Endodermal cell (in vitro differentiated cells): ENCODE measurements at regions not wholly inside any gene's neighbourhood (a gene's known extent, or its start where the extent isn't known, plus 50 kb on each side); places are given as distances from the start of the nearest gene placed in this dataset.

ENCODE experiments used
- DNase-seq: peaks from one replicate; pipeline ENCODE4 v3.0.0-alpha.2; 2017
- H3K27ac ChIP-seq: 2 replicates; pipeline ENCODE4 v1.5.1; 2013; ENCODE audit warnings: mild to moderate bottlenecking, low read depth, low read length, moderate library complexity
- H3K27me3 ChIP-seq: 2 replicates; pipeline ENCODE4 v1.6.1; 2013; ENCODE audit warnings: mild to moderate bottlenecking, low read length, moderate library complexity; ENCODE audit not compliant: insufficient read depth, control insufficient read depth, poor library complexity, severe bottlenecking
- H3K36me3 ChIP-seq: 2 replicates; pipeline ENCODE4 v1.7.0; 2013; ENCODE audit warnings: mild to moderate bottlenecking, low read length, moderate library complexity; ENCODE audit not compliant: control insufficient read depth, insufficient read depth
- H3K4me1 ChIP-seq: one replicate; pipeline ENCODE4 v1.7.0; 2013; ENCODE audit warnings: low read length; ENCODE audit not compliant: control insufficient read depth, insufficient read depth
- H3K4me3 ChIP-seq: 2 replicates; pipeline ENCODE4 v1.5.1; 2013; ENCODE audit warnings: mild to moderate bottlenecking, low read length, moderate library complexity
- H3K9ac ChIP-seq: 2 replicates; pipeline ENCODE4 v1.6.1; 2013; ENCODE audit warnings: mild to moderate bottlenecking, low read length, moderate library complexity; ENCODE audit not compliant: poor library complexity, severe bottlenecking; ENCODE audit errors: extremely low read depth
- H3K9me3 ChIP-seq: 2 replicates; pipeline ENCODE4 v1.6.1; 2013; ENCODE audit warnings: mild to moderate bottlenecking, low read length, moderate library complexity; ENCODE audit not compliant: control insufficient read depth
- H3K27ac Mint-ChIP-seq: 2 replicates; pipeline ENCODE4 v1.8.0; 2020; ENCODE audit warnings: mixed read lengths
- H3K27me3 Mint-ChIP-seq: 2 replicates; pipeline ENCODE4 v1.8.0; 2021; ENCODE audit warnings: mild to moderate bottlenecking, mixed read lengths; ENCODE audit not compliant: insufficient read depth
- H3K36me3 Mint-ChIP-seq: 2 replicates; pipeline ENCODE4 v1.8.0; 2020; ENCODE audit warnings: low read depth, mixed read lengths
- H3K4me1 Mint-ChIP-seq: 2 replicates; pipeline ENCODE4 v1.8.0; 2020; ENCODE audit warnings: mixed read lengths
- H3K4me3 Mint-ChIP-seq: 2 replicates; pipeline ENCODE4 v1.8.0; 2020; ENCODE audit warnings: mild to moderate bottlenecking, moderate library complexity, mixed read lengths
- H3K9me3 Mint-ChIP-seq: 2 replicates; pipeline ENCODE4 v1.8.0; 2020; ENCODE audit warnings: mild to moderate bottlenecking, mixed read lengths
- CTCF ChIP-seq: fragments of 200-600 bp; sonication (generic); conservative IDR thresholded peaks from 2 replicates; pipeline ENCODE4 v1.5.0; 2021; ENCODE audit warnings: antibody characterized with exemption, mild to moderate bottlenecking
- WGBS, 2 experiments: methylation state at CpG; one replicate each; pipeline versions ENCODE4 v1.1.5 to v1.1.7; 2013; ENCODE audit warnings: missing lambda C conversion rate in 2 of 2, mixed read lengths in 1 of 2; ENCODE audit not compliant: insufficient coverage in 1 of 2, insufficient read length in 1 of 2; 5-methylcytosine and 5-hydroxymethylcytosine counted together

GRCh38 chr2:107338571-107338970 is 452.6 kb upstream of the ST6GAL2 start:
- H3K36me3 ChIP-seq, result no peaks in the 10 kb centered on the region
- no peaks in the 10 kb centered on the region for H3K9me3 ChIP-seq
- Mint-ChIP-seq H3K4me1 (no peaks in the 10 kb centered on the region), H3K27ac (no peak overlapping the region), H3K4me3 (no peak overlapping the region), H3K9me3 (peaks cover 7% of the 10 kb centered on the region), H3K36me3 (no peaks in the 10 kb centered on the region), H3K27me3 (no peaks in the 10 kb centered on the region)
- H3K4me1 ChIP-seq, result no peaks in the 10 kb centered on the region
- no peak overlapping the region for H3K9ac ChIP-seq
- H3K27ac ChIP-seq, result no peak overlapping the region
- H3K4me3 ChIP-seq, result no peak overlapping the region
- H3K27me3 ChIP-seq, result no peaks in the 10 kb centered on the region
- TF ChIP-seq CTCF, result no peak
- DNase-seq, result no peak
- 74 to 90% methylated on average over 2 to 6 of the region's 6 CpGs for WGBS, 2 experiments

DNA sequence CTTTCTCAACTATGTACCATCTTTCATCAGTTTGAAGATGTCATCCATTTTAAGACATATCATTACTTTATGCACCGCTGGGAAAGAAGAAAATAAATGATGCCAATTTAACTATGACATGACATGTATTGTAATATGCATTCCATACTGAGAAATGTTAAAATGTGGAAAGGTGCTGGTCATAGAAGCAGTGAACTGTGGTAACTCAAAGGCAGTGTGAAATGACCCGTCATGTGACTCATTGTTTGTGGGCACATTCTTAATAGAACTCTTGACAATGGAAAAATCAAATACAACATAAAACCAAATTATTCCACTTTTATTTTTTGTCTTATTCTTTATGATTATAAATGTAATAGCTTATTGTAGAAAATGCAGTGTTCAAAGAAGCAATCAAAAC is 455.0 kb upstream of the ST6GAL2 start:
- Histone ChIP-seq H3K27ac (no peak overlapping the region), H3K9ac (no peak overlapping the region), H3K27me3 (no peaks in the 10 kb centered on the region), H3K36me3 (no peaks in the 10 kb centered on the region), H3K4me3 (no peak overlapping the region), H3K9me3 (no peaks in the 10 kb centered on the region), H3K4me1 (no peaks in the 10 kb centered on the region)
- no peaks in the 10 kb centered on the region for H3K27me3 Mint-ChIP-seq
- DNase-seq, result no peak
- no peak overlapping the region for H3K27ac Mint-ChIP-seq
- no peaks in the 10 kb centered on the region for H3K36me3 Mint-ChIP-seq
- whole genome bisulfite sequencing, 2 experiments, result 97% methylated on average over 2 of the region's 2 CpGs; no CpG with 5 or more reads in 1 of the 2 experiments
- peaks cover 7% of the 10 kb centered on the region for H3K9me3 Mint-ChIP-seq
- H3K4me1 Mint-ChIP-seq, result no peaks in the 10 kb centered on the region
- TF ChIP-seq CTCF, result no peak
- H3K4me3 Mint-ChIP-seq, result no peak overlapping the region

- H3K27ac ChIP-seq, result no peak overlapping the region
- H3K9me3 ChIP-seq, result peaks cover 7% of the 10 kb centered on the region
- Mint-ChIP-seq H3K4me3 (no peak overlapping the region), H3K27me3 (no peaks in the 10 kb centered on the region), H3K36me3 (no peaks in the 10 kb centered on the region), H3K9me3 (peaks cover 3% of the 10 kb centered on the region), H3K4me1 (no peaks in the 10 kb centered on the region), H3K27ac (no peak overlapping the region)
- no peaks in the 10 kb centered on the region for H3K4me1 ChIP-seq
- no peak overlapping the region for H3K4me3 ChIP-seq
- no peak for TF ChIP-seq CTCF
- no peaks in the 10 kb centered on the region for H3K27me3 ChIP-seq
- 94 to 98% methylated on average over 4 of the region's 4 CpGs for WGBS, 2 experiments
- no peak for DNase-seq
- no peak overlapping the region for H3K9ac ChIP-seq
- H3K36me3 ChIP-seq, result no peaks in the 10 kb centered on the region
Observed at GRCh38 chr2:107349329-107349728, 463.4 kb upstream of the ST6GAL2 start.
